Trophoblast cell (in vitro differentiated cells and primary cell): ENCODE measurements at regions not wholly inside any gene's neighbourhood (a gene's known extent, or its start where the extent isn't known, plus 50 kb on each side); places are given as distances from the start of the nearest gene placed in this dataset.

Source experiments
- DNase-seq, 2 donors: peaks; one replicate each; pipeline ENCODE4 v3.0.0-alpha.2; 2016
- H2AFZ ChIP-seq: 2 replicates; pipeline ENCODE4 v1.6.1; 2013; ENCODE audit warnings: low read length, moderate library complexity, mild to moderate bottlenecking; ENCODE audit not compliant: insufficient read depth, poor library complexity
- H2AK5ac ChIP-seq: 2 replicates; pipeline ENCODE4 v1.6.1; 2013; ENCODE audit warnings: mild to moderate bottlenecking, low read length
- H2BK120ac ChIP-seq: 2 replicates; pipeline ENCODE4 v1.6.1; 2013; ENCODE audit warnings: low read length, mild to moderate bottlenecking, moderate library complexity; ENCODE audit not compliant: insufficient read depth, poor library complexity
- H2BK12ac ChIP-seq: 2 replicates; pipeline ENCODE4 v1.6.1; 2013; ENCODE audit warnings: mild to moderate bottlenecking, low read length, moderate library complexity
- H2BK5ac ChIP-seq: 2 replicates; pipeline ENCODE4 v1.6.1; 2013; ENCODE audit warnings: low read length, low read depth, moderate library complexity, mild to moderate bottlenecking; ENCODE audit not compliant: poor library complexity
- H3K14ac ChIP-seq: 2 replicates; pipeline ENCODE4 v1.6.1; 2013; ENCODE audit warnings: mild to moderate bottlenecking, low read length
- H3K18ac ChIP-seq: 2 replicates; pipeline ENCODE4 v1.6.1; 2013; ENCODE audit warnings: mild to moderate bottlenecking, low read length
- H3K23ac ChIP-seq: 2 replicates; pipeline ENCODE4 v1.6.1; 2013; ENCODE audit warnings: low read length
- H3K27ac ChIP-seq: 2 replicates; pipeline ENCODE4 v1.5.1; 2013; ENCODE audit warnings: low read depth, mild to moderate bottlenecking, inconsistent platforms, low read length, moderate library complexity
- H3K27me3 ChIP-seq: 2 replicates; pipeline ENCODE4 v1.6.1; 2013; ENCODE audit warnings: inconsistent platforms, mild to moderate bottlenecking, low read length, moderate library complexity; ENCODE audit not compliant: insufficient read depth
- H3K36me3 ChIP-seq, 2 experiments: 1 replicate in 1 of 2; 2 replicates in 1 of 2; pipeline ENCODE4 v1.6.1; 2013; ENCODE audit warnings: low read length in 2 of 2, mild to moderate bottlenecking in 2 of 2, moderate library complexity in 1 of 2; ENCODE audit not compliant: insufficient read depth in 2 of 2, control insufficient read depth in 1 of 2
- H3K4ac ChIP-seq: 2 replicates; pipeline ENCODE4 v1.6.1; 2013; ENCODE audit warnings: low read depth, mild to moderate bottlenecking, low read length, moderate library complexity
- H3K4me1 ChIP-seq, 2 experiments: 1 replicate in 1 of 2; 2 replicates in 1 of 2; pipeline ENCODE4 v1.6.1; 2013; ENCODE audit warnings: low read length in 2 of 2, mild to moderate bottlenecking in 2 of 2, moderate library complexity in 1 of 2; ENCODE audit not compliant: insufficient read depth in 2 of 2, control insufficient read depth in 1 of 2
- H3K4me2 ChIP-seq: 2 replicates; pipeline ENCODE4 v1.6.1; 2013; ENCODE audit warnings: inconsistent platforms, mild to moderate bottlenecking, low read length, moderate library complexity
- H3K4me3 ChIP-seq: 2 replicates; pipeline ENCODE4 v1.5.1; 2013; ENCODE audit warnings: mild to moderate bottlenecking, low read depth, low read length, inconsistent platforms
- H3K79me1 ChIP-seq: one replicate; pipeline ENCODE4 v1.6.1; 2013; ENCODE audit warnings: low read length
- H3K79me2 ChIP-seq: 2 replicates; pipeline ENCODE4 v1.6.1; 2013; ENCODE audit warnings: low read length, mild to moderate bottlenecking; ENCODE audit not compliant: control insufficient read depth, insufficient read depth, poor library complexity
- H3K9ac ChIP-seq: 2 replicates; pipeline ENCODE4 v1.6.1; 2013; ENCODE audit warnings: mild to moderate bottlenecking, low read length
- H3K9me3 ChIP-seq: 2 replicates; pipeline ENCODE4 v1.6.1; 2013; ENCODE audit warnings: low read depth, mild to moderate bottlenecking, control low read depth, inconsistent platforms, low read length; ENCODE audit not compliant: insufficient read depth
- H4K12ac ChIP-seq: 2 replicates; pipeline ENCODE4 v1.6.1; 2013; ENCODE audit warnings: low read depth, mild to moderate bottlenecking, low read length, moderate library complexity
- H4K8ac ChIP-seq: 2 replicates; pipeline ENCODE4 v1.6.1; 2013; ENCODE audit warnings: low read depth, mild to moderate bottlenecking, low read length, moderate library complexity
- H4K91ac ChIP-seq: one replicate; pipeline ENCODE4 v1.6.1; 2013; ENCODE audit warnings: low read depth, mild to moderate bottlenecking, low read length, moderate library complexity
- whole genome bisulfite sequencing: extraction: QIAGEN DNeasy Blood & Tissue Kit; methylation state at CpG from one replicate; pipeline ENCODE4 v1.1.7; 2013; ENCODE audit warnings: missing lambda C conversion rate; ENCODE audit not compliant: insufficient read length, insufficient coverage; ENCODE audit errors: extremely low coverage; 5-methylcytosine and 5-hydroxymethylcytosine counted together

DNA sequence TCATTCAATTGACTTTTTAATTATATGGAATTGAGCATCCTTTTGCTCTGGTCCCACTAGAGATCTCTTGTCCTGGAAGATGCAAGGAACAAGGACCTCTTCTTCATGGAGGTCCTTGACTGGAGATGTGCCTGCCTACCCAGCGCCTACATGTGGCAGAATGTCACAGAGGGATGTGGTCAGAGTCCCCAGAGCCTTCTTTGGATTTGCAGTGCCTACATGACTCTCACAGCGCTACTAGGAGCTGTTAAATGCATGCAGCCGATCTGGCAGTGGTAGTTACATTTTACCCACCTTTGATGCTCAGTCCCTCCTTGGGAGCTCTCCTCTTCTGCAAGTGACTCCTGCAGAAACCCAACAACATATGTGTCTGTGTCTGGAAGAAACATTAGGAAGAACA is 51.9 kb upstream of the ADTRP start:
- H3K27ac ChIP-seq = no peak overlapping the region
- no peak overlapping the region for H2BK12ac ChIP-seq
- H4K12ac ChIP-seq = no peak overlapping the region
- H3K9ac ChIP-seq = no peak overlapping the region
- H4K8ac ChIP-seq = no peak overlapping the region
- no CpG with 5 or more reads among the region's 3 CpGs for WGBS
- DNase-seq = no peak
- no peak overlapping the region for H3K4me3 ChIP-seq
- H2AK5ac ChIP-seq = no peak overlapping the region
- no peaks in the 10 kb centered on the region for H3K79me1 ChIP-seq
- H3K14ac ChIP-seq = no peak overlapping the region
- H3K36me3 ChIP-seq = no peaks in the 10 kb centered on the region
- H3K4ac ChIP-seq = no peak overlapping the region
- no peak overlapping the region for H3K18ac ChIP-seq
- H2BK5ac ChIP-seq = no peak overlapping the region
- H3K9me3 ChIP-seq = peaks cover 4% of the 10 kb centered on the region
- H3K4me1 ChIP-seq = peaks cover 0 to 7% of the 10 kb centered on the region in 2 experiments
- no peak overlapping the region for H2AFZ ChIP-seq
- no peak overlapping the region for H3K23ac ChIP-seq
- no peaks in the 10 kb centered on the region for H3K27me3 ChIP-seq
- H3K4me2 ChIP-seq = no peak overlapping the region
- H4K91ac ChIP-seq = no peak overlapping the region
- no peaks in the 10 kb centered on the region for H3K79me2 ChIP-seq
- H2BK120ac ChIP-seq = no peak overlapping the region

DNA sequence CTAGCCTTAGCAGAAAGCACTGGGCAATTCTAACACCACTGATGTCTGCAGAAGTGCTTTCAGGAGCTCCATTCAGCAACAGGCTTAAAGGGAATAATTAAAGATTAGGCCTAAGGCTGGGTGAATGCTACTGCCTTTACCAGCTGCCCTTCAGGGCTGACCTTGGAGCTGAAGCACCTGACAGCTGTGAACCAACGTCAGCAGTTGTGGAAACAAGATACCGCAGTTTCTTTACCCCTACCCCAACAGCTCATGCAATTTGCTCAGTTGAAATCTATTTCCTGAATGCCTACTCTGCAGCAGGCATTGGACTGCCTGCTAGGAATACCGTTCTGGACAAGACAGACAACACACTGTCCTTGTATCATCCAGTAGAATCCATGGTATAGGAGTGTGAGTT is 51.5 kb upstream of the ADTRP start:
- no peaks in the 10 kb centered on the region for H3K36me3 ChIP-seq
- no peak overlapping the region for H3K14ac ChIP-seq
- H4K91ac ChIP-seq = no peak overlapping the region
- H2BK120ac ChIP-seq = no peak overlapping the region
- H3K18ac ChIP-seq = no peak overlapping the region
- no CpG with 5 or more reads among the region's 3 CpGs for WGBS
- H3K4me2 ChIP-seq = no peak overlapping the region
- H2BK5ac ChIP-seq = no peak overlapping the region
- no peaks in the 10 kb centered on the region for H3K27me3 ChIP-seq
- no peak overlapping the region for H2AK5ac ChIP-seq
- H3K79me2 ChIP-seq = no peaks in the 10 kb centered on the region
- H2AFZ ChIP-seq = no peak overlapping the region
- DNase-seq = no peak
- H3K23ac ChIP-seq = no peak overlapping the region
- H3K9me3 ChIP-seq = peaks cover 4% of the 10 kb centered on the region
- H3K9ac ChIP-seq = no peak overlapping the region
- H3K4me1 ChIP-seq = peaks cover 0 to 5% of the 10 kb centered on the region in 2 experiments
- H3K4ac ChIP-seq = no peak overlapping the region
- H3K4me3 ChIP-seq = no peak overlapping the region
- no peaks in the 10 kb centered on the region for H3K79me1 ChIP-seq
- H4K8ac ChIP-seq = no peak overlapping the region
- no peak overlapping the region for H2BK12ac ChIP-seq
- H3K27ac ChIP-seq = no peak overlapping the region
- H4K12ac ChIP-seq = no peak overlapping the region

DNA sequence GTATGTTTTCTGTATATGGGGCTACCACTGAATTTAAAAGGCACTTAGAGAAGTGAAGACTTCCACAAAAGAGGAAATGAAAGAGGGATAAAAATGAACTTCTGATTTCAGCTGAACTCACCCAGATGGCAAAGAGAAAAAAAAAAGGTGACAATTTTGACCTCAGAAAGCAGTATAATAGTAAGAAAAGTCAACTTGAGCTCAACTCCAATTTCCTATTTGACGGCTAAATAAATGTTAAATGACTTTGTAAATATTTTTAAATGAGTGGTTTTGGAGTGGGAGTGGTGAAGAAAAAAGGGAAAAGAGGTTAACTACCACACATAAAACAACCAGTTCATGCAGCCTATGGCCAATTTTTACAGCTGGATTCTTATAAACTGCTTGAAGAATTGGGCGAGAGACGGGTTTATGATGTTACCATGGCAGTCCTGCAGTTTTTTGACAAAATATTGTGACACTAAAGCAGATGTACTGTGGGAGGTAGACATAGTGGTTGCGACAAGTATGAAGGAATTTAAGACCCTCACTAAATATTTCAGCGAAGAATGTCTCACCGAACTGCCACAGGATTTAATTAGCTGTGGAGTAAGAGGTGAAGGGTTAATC is 49.8 kb upstream of the ADTRP start:
- Histone ChIP-seq H3K23ac (no peak overlapping the region), H3K27me3 (no peaks in the 10 kb centered on the region), H4K8ac (no peak overlapping the region), H3K36me3 (no peaks in the 10 kb centered on the region), H3K4me1 (peaks cover 0 to 5% of the 10 kb centered on the region in 2 experiments), H3K27ac (no peak overlapping the region), H2BK120ac (no peak overlapping the region), H3K4me2 (no peak overlapping the region), H2AK5ac (no peak overlapping the region), H2BK12ac (no peak overlapping the region), H3K14ac (no peak overlapping the region), H2BK5ac (no peak overlapping the region), H3K9ac (no peak overlapping the region), H3K9me3 (peaks cover 4% of the 10 kb centered on the region), H4K12ac (no peak overlapping the region), H3K79me1 (no peaks in the 10 kb centered on the region), H4K91ac (no peak overlapping the region), H3K18ac (no peak overlapping the region), H3K79me2 (no peaks in the 10 kb centered on the region), H2AFZ (no peak overlapping the region), H3K4ac (no peak overlapping the region), H3K4me3 (no peak overlapping the region)
- no CpG with 5 or more reads among the region's 6 CpGs for WGBS
- no peak for DNase-seq
